Fibroblast of pulmonary artery (primary cell): ENCODE measurements at regions not wholly inside any gene's neighbourhood (a gene's known extent, or its start where the extent isn't known, plus 50 kb on each side); places are given as distances from the start of the nearest gene placed in this dataset.

Experiments
- DNase-seq: peaks from one replicate; pipeline ENCODE4 v3.0.0-alpha.2; 2010; ENCODE audit warnings: low read depth
- H3K4me3 ChIP-seq: replicated peaks from 2 replicates; pipeline ENCODE4 v1.5.1; 2011; ENCODE audit warnings: low read depth, mild to moderate bottlenecking, control low read depth, low read length, moderate library complexity
- TF ChIP-seq, protein P1 (sequence below): IDR thresholded peaks from 2 replicates; pipeline ENCODE4 v1.5.1; 2011; ENCODE audit warnings: mild to moderate bottlenecking, control low read depth, low read length, inconsistent platforms; ENCODE audit errors: missing control alignments

- peak; percentile 84 for DNase-seq
- TF ChIP-seq, protein P1, sequence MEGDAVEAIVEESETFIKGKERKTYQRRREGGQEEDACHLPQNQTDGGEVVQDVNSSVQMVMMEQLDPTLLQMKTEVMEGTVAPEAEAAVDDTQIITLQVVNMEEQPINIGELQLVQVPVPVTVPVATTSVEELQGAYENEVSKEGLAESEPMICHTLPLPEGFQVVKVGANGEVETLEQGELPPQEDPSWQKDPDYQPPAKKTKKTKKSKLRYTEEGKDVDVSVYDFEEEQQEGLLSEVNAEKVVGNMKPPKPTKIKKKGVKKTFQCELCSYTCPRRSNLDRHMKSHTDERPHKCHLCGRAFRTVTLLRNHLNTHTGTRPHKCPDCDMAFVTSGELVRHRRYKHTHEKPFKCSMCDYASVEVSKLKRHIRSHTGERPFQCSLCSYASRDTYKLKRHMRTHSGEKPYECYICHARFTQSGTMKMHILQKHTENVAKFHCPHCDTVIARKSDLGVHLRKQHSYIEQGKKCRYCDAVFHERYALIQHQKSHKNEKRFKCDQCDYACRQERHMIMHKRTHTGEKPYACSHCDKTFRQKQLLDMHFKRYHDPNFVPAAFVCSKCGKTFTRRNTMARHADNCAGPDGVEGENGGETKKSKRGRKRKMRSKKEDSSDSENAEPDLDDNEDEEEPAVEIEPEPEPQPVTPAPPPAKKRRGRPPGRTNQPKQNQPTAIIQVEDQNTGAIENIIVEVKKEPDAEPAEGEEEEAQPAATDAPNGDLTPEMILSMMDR = no peak
- peak overlapping the region; percentile 3 for H3K4me3 ChIP-seq
Observed at GRCh38 chrY:7458301-7459078, 546.9 kb upstream of the AMELY start.

DNA sequence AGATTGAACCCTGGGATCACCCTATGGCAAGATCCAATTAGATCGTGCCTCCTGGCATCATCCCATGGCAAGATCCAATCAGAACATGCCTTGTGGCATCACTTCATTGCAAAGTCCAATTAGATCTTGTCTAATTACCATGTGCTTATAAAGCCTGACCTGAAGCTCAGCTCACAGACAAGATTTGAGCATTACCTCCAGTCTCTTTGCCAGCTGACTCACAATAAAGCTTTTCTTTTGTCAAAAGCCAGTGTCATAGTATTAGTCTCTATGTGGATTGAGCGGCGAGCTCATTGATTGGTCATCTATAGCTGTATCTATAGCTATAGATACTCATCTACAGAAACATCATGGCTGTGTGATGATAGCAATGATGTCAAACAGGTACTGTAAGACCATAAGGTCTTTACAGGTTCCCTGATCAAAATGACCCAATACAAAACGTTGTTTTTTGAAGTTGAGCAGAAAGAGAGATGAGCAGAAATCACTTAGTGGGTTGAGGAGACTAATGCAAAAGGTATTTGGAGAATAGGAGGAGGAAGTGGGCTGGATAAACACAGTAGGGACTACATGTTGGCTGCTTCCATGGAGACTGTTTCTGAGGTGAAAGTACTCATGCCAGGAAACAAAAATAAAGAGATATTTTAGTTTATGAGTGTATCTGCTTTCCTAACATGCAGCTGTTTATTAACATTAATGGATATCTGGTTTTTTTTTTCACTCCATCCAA is 545.9 kb upstream of the AMELY start:
- TF ChIP-seq, protein P1 = no peak
- peak; percentile 81 for DNase-seq

DNA sequence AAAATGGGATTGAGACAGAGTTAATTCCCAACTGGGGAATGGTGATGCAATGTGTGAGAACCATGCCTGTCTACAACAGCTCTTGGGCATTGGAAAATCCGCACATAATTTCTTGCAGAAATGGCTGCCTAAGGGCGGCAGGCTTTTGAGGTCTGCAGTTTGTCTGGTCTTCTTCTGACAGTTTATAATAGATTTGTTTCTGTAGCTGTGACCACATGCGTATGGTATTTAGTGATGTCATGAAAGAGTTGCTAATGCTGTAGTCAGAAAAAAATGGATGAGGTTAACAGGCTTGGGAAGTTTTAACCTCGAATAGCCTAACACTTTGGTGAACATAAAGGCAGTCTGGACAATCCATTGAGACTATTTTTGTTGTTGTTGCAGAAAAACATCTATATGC is 544.1 kb upstream of the AMELY start:
- TF ChIP-seq, protein P1 = no peak
- peak; percentile 74 for DNase-seq
- H3K4me3 ChIP-seq = no peak overlapping the region

More for the DNA sequence above, 545.9 kb upstream of the AMELY start:
- no peak overlapping the region for H3K4me3 ChIP-seq

- H3K4me3 ChIP-seq = no peak overlapping the region
- TF ChIP-seq, protein P1 = no peak
- DNase-seq = no peak
Observed at GRCh38 chrY:7453336-7453735, 541.8 kb upstream of the AMELY start.

DNA sequence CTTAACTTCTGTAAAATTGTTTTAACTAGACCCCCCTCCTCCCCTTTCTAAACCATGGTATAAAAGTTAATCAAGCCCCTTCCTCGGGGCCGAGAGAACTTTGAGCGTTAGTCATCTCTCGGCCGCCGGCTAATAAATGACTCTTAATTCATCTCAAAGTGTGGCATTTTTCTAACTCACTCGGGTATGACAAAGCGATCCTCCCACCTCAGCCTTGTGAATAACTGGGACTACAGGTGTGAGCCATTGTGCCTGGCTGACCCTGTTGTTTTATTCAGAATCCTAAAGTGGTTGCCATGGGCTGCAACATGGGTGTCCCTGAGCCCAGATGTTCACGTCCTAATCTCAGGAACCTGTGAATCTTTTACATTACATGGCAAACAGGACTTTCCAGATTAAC is 540.7 kb upstream of the AMELY start:
- no peak overlapping the region for H3K4me3 ChIP-seq
- TF ChIP-seq, protein P1 = no peak
- no peak for DNase-seq

- TF ChIP-seq, protein P1 = no peak
- no peak overlapping the region for H3K4me3 ChIP-seq
- no peak for DNase-seq
Observed at GRCh38 chrY:7449860-7450259, 538.3 kb upstream of the AMELY start.

- no peak overlapping the region for H3K4me3 ChIP-seq
- TF ChIP-seq, protein P1 = no peak
- no peak for DNase-seq
Observed at GRCh38 chrY:7448687-7449086, 537.1 kb upstream of the AMELY start.
